ENCODE measurements at regions not wholly inside any gene's neighbourhood (a gene's known extent, or its start where the extent isn't known, plus 50 kb on each side); places are given as distances from the start of the nearest gene placed in this dataset.

- Histone ChIP-seq H3K4me1 (ENCODE audit: control insufficient read depth, insufficient read depth, low read length) (no peaks in the 10 kb centered on the region), H3K4me3 (ENCODE audit: low read depth, low read length) (no peak overlapping the region), H3K9ac (ENCODE audit: low read length) (no peak overlapping the region), H3K27ac (ENCODE audit: low read depth, low read length) (no peak overlapping the region), H3K9me3 (ENCODE audit: control insufficient read depth, insufficient read depth, low read depth, low read length) (peaks cover 8% of the 10 kb centered on the region; the same call in 1 of the 2 replicates), H3K36me3 (ENCODE audit: control insufficient read depth, insufficient read depth, low read length) (no peaks in the 10 kb centered on the region), H3K27me3 (ENCODE audit: control insufficient read depth, insufficient read depth, low read length) (no peaks in the 10 kb centered on the region)
These were observed 94.3 kb downstream of the PSMG1 start for GRCh38 chr21:39088831-39089380.

- no peak overlapping the region for H3K27ac ChIP-seq (ENCODE audit: low read depth, low read length)
- no peaks in the 10 kb centered on the region for H3K36me3 ChIP-seq (ENCODE audit: control insufficient read depth, insufficient read depth, low read length)
- H3K9me3 ChIP-seq (ENCODE audit: control insufficient read depth, insufficient read depth, low read depth, low read length) = peaks cover 8% of the 10 kb centered on the region; the same call in 1 of the 2 replicates
- no peak overlapping the region for H3K9ac ChIP-seq (ENCODE audit: low read length)
- no peaks in the 10 kb centered on the region for H3K27me3 ChIP-seq (ENCODE audit: control insufficient read depth, insufficient read depth, low read length)
- no peak overlapping the region for H3K4me3 ChIP-seq (ENCODE audit: low read depth, low read length)
- H3K4me1 ChIP-seq (ENCODE audit: control insufficient read depth, insufficient read depth, low read length) = peaks cover 3% of the 10 kb centered on the region; the same call in 1 of the 2 replicates
These were observed 95.2 kb downstream of the PSMG1 start for GRCh38 chr21:39088031-39088370.

- H3K9ac ChIP-seq (ENCODE audit: low read length) = no peak overlapping the region
- no peaks in the 10 kb centered on the region for H3K27me3 ChIP-seq (ENCODE audit: control insufficient read depth, insufficient read depth, low read length)
- no peak overlapping the region for H3K4me3 ChIP-seq (ENCODE audit: low read depth, low read length)
- no peaks in the 10 kb centered on the region for H3K36me3 ChIP-seq (ENCODE audit: control insufficient read depth, insufficient read depth, low read length)
- peaks cover 3% of the 10 kb centered on the region for H3K4me1 ChIP-seq (ENCODE audit: control insufficient read depth, insufficient read depth, low read length)
- H3K9me3 ChIP-seq (ENCODE audit: control insufficient read depth, insufficient read depth, low read depth, low read length) = peaks cover 8% of the 10 kb centered on the region; the same call in 1 of the 2 replicates
- no peak overlapping the region for H3K27ac ChIP-seq (ENCODE audit: low read depth, low read length)
These were observed 95.8 kb downstream of the PSMG1 start for GRCh38 chr21:39087238-39088030.

- Histone ChIP-seq H3K27ac (ENCODE audit: low read depth, low read length) (no peak overlapping the region), H3K9ac (ENCODE audit: low read length) (no peak overlapping the region), H3K4me3 (ENCODE audit: low read depth, low read length) (no peak overlapping the region)
These were observed 96.7 kb downstream of the PSMG1 start for GRCh38 chr21:39086547-39086946.

GRCh38 chr21:39085843-39086405 lies 97.3 kb downstream of the PSMG1 start:
- no peak overlapping the region for H3K9ac ChIP-seq (ENCODE audit: low read length)

More at GRCh38 chr21:39086547-39086946, 96.7 kb downstream of the PSMG1 start:
- Histone ChIP-seq H3K4me1 (ENCODE audit: control insufficient read depth, insufficient read depth, low read length) (peaks cover 3% of the 10 kb centered on the region), H3K36me3 (ENCODE audit: control insufficient read depth, insufficient read depth, low read length) (no peaks in the 10 kb centered on the region), H3K9me3 (ENCODE audit: control insufficient read depth, insufficient read depth, low read depth, low read length) (peaks cover 8% of the 10 kb centered on the region; the same call in 1 of the 2 replicates), H3K27me3 (ENCODE audit: control insufficient read depth, insufficient read depth, low read length) (no peaks in the 10 kb centered on the region)

GRCh38 chr21:39084979-39085729 lies 98.1 kb downstream of the PSMG1 start:
- H3K9me3 ChIP-seq (ENCODE audit: control insufficient read depth, insufficient read depth, low read depth, low read length) = peaks cover 8% of the 10 kb centered on the region; the same call in 1 of the 2 replicates
- H3K9ac ChIP-seq (ENCODE audit: low read length) = no peak overlapping the region
- H3K27ac ChIP-seq (ENCODE audit: low read depth, low read length) = no peak overlapping the region
- H3K4me1 ChIP-seq (ENCODE audit: control insufficient read depth, insufficient read depth, low read length) = peaks cover 3% of the 10 kb centered on the region
- H3K36me3 ChIP-seq (ENCODE audit: control insufficient read depth, insufficient read depth, low read length) = no peaks in the 10 kb centered on the region
- H3K27me3 ChIP-seq (ENCODE audit: control insufficient read depth, insufficient read depth, low read length) = no peaks in the 10 kb centered on the region
- H3K4me3 ChIP-seq (ENCODE audit: low read depth, low read length) = no peak overlapping the region

More at GRCh38 chr21:39085843-39086405, 97.3 kb downstream of the PSMG1 start:
- H3K36me3 ChIP-seq (ENCODE audit: control insufficient read depth, insufficient read depth, low read length) = no peaks in the 10 kb centered on the region
- no peaks in the 10 kb centered on the region for H3K27me3 ChIP-seq (ENCODE audit: control insufficient read depth, insufficient read depth, low read length)
- peaks cover 3% of the 10 kb centered on the region for H3K4me1 ChIP-seq (ENCODE audit: control insufficient read depth, insufficient read depth, low read length)
- H3K27ac ChIP-seq (ENCODE audit: low read depth, low read length) = no peak overlapping the region
- H3K9me3 ChIP-seq (ENCODE audit: control insufficient read depth, insufficient read depth, low read depth, low read length) = peaks cover 8% of the 10 kb centered on the region; the same call in 1 of the 2 replicates
- H3K4me3 ChIP-seq (ENCODE audit: low read depth, low read length) = no peak overlapping the region

GRCh38 chr21:39084073-39084472 lies 99.2 kb downstream of the PSMG1 start:
- no peaks in the 10 kb centered on the region for H3K36me3 ChIP-seq (ENCODE audit: control insufficient read depth, insufficient read depth, low read length)
- peaks cover 2% of the 10 kb centered on the region; the same call in 1 of the 2 replicates for H3K9me3 ChIP-seq (ENCODE audit: control insufficient read depth, insufficient read depth, low read depth, low read length)
- H3K27me3 ChIP-seq (ENCODE audit: control insufficient read depth, insufficient read depth, low read length) = no peaks in the 10 kb centered on the region
- H3K4me3 ChIP-seq (ENCODE audit: low read depth, low read length) = no peak overlapping the region
- H3K4me1 ChIP-seq (ENCODE audit: control insufficient read depth, insufficient read depth, low read length) = peaks cover 3% of the 10 kb centered on the region
- no peak overlapping the region for H3K9ac ChIP-seq (ENCODE audit: low read length)
- H3K27ac ChIP-seq (ENCODE audit: low read depth, low read length) = no peak overlapping the region

- peaks cover 3% of the 10 kb centered on the region for H3K4me1 ChIP-seq (ENCODE audit: control insufficient read depth, insufficient read depth, low read length)
- no peaks in the 10 kb centered on the region for H3K9me3 ChIP-seq (ENCODE audit: control insufficient read depth, insufficient read depth, low read depth, low read length)
- no peaks in the 10 kb centered on the region for H3K27me3 ChIP-seq (ENCODE audit: control insufficient read depth, insufficient read depth, low read length)
- no peaks in the 10 kb centered on the region for H3K36me3 ChIP-seq (ENCODE audit: control insufficient read depth, insufficient read depth, low read length)
- no peak overlapping the region for H3K27ac ChIP-seq (ENCODE audit: low read depth, low read length)
- H3K4me3 ChIP-seq (ENCODE audit: low read depth, low read length) = no peak overlapping the region
- H3K9ac ChIP-seq (ENCODE audit: low read length) = no peak overlapping the region
These were observed 99.8 kb downstream of the PSMG1 start for GRCh38 chr21:39083377-39084008.

GRCh38 chr21:39082656-39083376 lies 100.4 kb downstream of the PSMG1 start:
- Histone ChIP-seq H3K9ac (ENCODE audit: low read length) (no peak overlapping the region), H3K27ac (ENCODE audit: low read depth, low read length) (no peak overlapping the region), H3K4me1 (ENCODE audit: control insufficient read depth, insufficient read depth, low read length) (peaks cover 3% of the 10 kb centered on the region), H3K9me3 (ENCODE audit: control insufficient read depth, insufficient read depth, low read depth, low read length) (no peaks in the 10 kb centered on the region), H3K4me3 (ENCODE audit: low read depth, low read length) (no peak overlapping the region), H3K27me3 (ENCODE audit: control insufficient read depth, insufficient read depth, low read length) (no peaks in the 10 kb centered on the region), H3K36me3 (ENCODE audit: control insufficient read depth, insufficient read depth, low read length) (no peaks in the 10 kb centered on the region)

- Histone ChIP-seq H3K9ac (ENCODE audit: low read length) (no peak overlapping the region), H3K27me3 (ENCODE audit: control insufficient read depth, insufficient read depth, low read length) (no peaks in the 10 kb centered on the region), H3K27ac (ENCODE audit: low read depth, low read length) (no peak overlapping the region), H3K4me3 (ENCODE audit: low read depth, low read length) (no peak overlapping the region), H3K36me3 (ENCODE audit: control insufficient read depth, insufficient read depth, low read length) (no peaks in the 10 kb centered on the region), H3K4me1 (ENCODE audit: control insufficient read depth, insufficient read depth, low read length) (peaks cover 3% of the 10 kb centered on the region), H3K9me3 (ENCODE audit: control insufficient read depth, insufficient read depth, low read depth, low read length) (peaks cover 8% of the 10 kb centered on the region)
These were observed 102.9 kb downstream of the PSMG1 start for GRCh38 chr21:39080366-39080765.
